K562 (cell line): ENCODE measurements at regions not wholly inside any gene's neighbourhood (a gene's known extent, or its start where the extent isn't known, plus 50 kb on each side); places are given as distances from the start of the nearest gene placed in this dataset.
A peak's percentile ranks its signal among the peaks of the same experiment; 100 is the strongest.

Source experiments
- ATAC-seq: fragments of 200-7000 bp; cut with Tn5 transposase; 3 replicates; pipeline ENCODE4 v1.9.1; 2020; ENCODE audit warnings: moderate library complexity
- BruUV-seq: library from RNA; stranded (reverse); fragments of 400-500 nt; replicated peaks from 2 replicates; lab custom pipeline; 2021; lab: Mats Ljungman, UMichigan
- CTCF ChIA-PET: fragments of 300-600 bp; formaldehyde crosslinking; extraction: SDS; loops from one replicate; lab custom pipeline; 2021; ENCODE audit warnings: low intra/inter-chr PET ratio; lab: Yijun Ruan, JAX
- POLR2A ChIA-PET: fragments of 300-600, 350-650 bp; sonication (Branson Sonifier 250); formaldehyde crosslinking; extraction: SDS; loops from one replicate; lab custom pipeline; 2021; ENCODE audit warnings: antibody characterized with exemption, inconsistent platforms; lab: Yijun Ruan, JAX
- DNase-seq, 4 experiments: peaks; one replicate each; pipeline versions ENCODE4 v3.0.0 to v3.0.0-alpha.2; 2011 to 2018; ENCODE audit warnings: low spot score in 3 of 4, mixed read lengths in 3 of 4; ENCODE audit errors: extremely low read depth in 1 of 4
- FAIRE-seq: peaks from 2 replicates; lab custom pipeline; 2011; peaks lifted over from hg19 to GRCh38; lab: Jason Lieb, UNC
- H2AFZ ChIP-seq: 2 replicates; pipeline ENCODE4 v1.6.0; 2011; ENCODE audit warnings: low read depth, low read length, control low read depth, inconsistent platforms
- H3K27ac ChIP-seq: fragments of 200-600 bp; 3 replicates; pipeline ENCODE4 v1.8.0; 2011; ENCODE audit warnings: low read depth, mild to moderate bottlenecking, control low read depth, inconsistent platforms, low read length, moderate library complexity, mixed read lengths; ENCODE audit errors: extremely low read depth
- H3K27me3 ChIP-seq, 2 experiments: fragments of 300-600 bp in 1 of 2; 2 replicates in 1 of 2; 3 replicates in 1 of 2; pipeline versions ENCODE4 v1.6.0 to v1.8.0; 2011; ENCODE audit warnings: inconsistent platforms in 2 of 2, low read length in 2 of 2, mild to moderate bottlenecking in 1 of 2, mixed read lengths in 1 of 2, moderate library complexity in 1 of 2; ENCODE audit not compliant: control insufficient read depth in 2 of 2, insufficient read depth in 2 of 2
- H3K36me3 ChIP-seq: fragments of 300-600 bp; 3 replicates; pipeline ENCODE4 v1.8.0; 2011; ENCODE audit warnings: mild to moderate bottlenecking, low read length, inconsistent platforms; ENCODE audit not compliant: control insufficient read depth, insufficient read depth
- H3K4me1 ChIP-seq, 2 experiments: fragments of 200-600 bp in 1 of 2; replicated peaks in 1 of 2; 2 replicates in 1 of 2; 3 replicates in 1 of 2; pipeline versions ENCODE4 v1.5.1 to v1.8.0; 2011; ENCODE audit warnings: inconsistent platforms in 2 of 2, low read length in 2 of 2, mild to moderate bottlenecking in 1 of 2, mixed read lengths in 1 of 2, moderate library complexity in 1 of 2; ENCODE audit not compliant: control insufficient read depth in 2 of 2, insufficient read depth in 2 of 2
- H3K4me2 ChIP-seq: 2 replicates; pipeline ENCODE4 v1.6.1; 2011; ENCODE audit warnings: low read length, control low read depth, inconsistent platforms, mixed read lengths; ENCODE audit not compliant: insufficient read depth
- H3K4me3 ChIP-seq: fragments of 200-600 bp; sonication (generic), shearing (Covaris generic); 2 replicates; pipeline ENCODE4 v1.5.1; 2016; ENCODE audit warnings: control low read depth, inconsistent platforms
- H3K79me2 ChIP-seq: fragments of 200-600 bp; 3 replicates; pipeline ENCODE4 v1.8.0; 2011; ENCODE audit warnings: low read length, inconsistent platforms; ENCODE audit not compliant: control insufficient read depth, insufficient read depth
- H3K9ac ChIP-seq, 2 experiments: 2 replicates each; pipeline versions ENCODE4 v1.6.0 to v1.6.1; 2011; ENCODE audit warnings: low read depth in 2 of 2, low read length in 2 of 2, control low read depth in 1 of 2, inconsistent platforms in 1 of 2, mild to moderate bottlenecking in 1 of 2, mixed read lengths in 1 of 2; ENCODE audit not compliant: insufficient read depth in 1 of 2
- H3K9me1 ChIP-seq: one replicate; pipeline ENCODE4 v1.6.0; 2011; ENCODE audit warnings: inconsistent platforms, mild to moderate bottlenecking, low read length, moderate library complexity; ENCODE audit not compliant: control insufficient read depth, insufficient read depth
- H3K9me3 ChIP-seq: replicated peaks from 2 replicates; pipeline ENCODE4 v1.5.1; 2011; ENCODE audit warnings: low read depth, low read length, inconsistent platforms; ENCODE audit not compliant: control insufficient read depth, insufficient read depth
- H4K20me1 ChIP-seq: replicated peaks from 2 replicates; pipeline ENCODE4 v1.6.1; 2011; ENCODE audit warnings: low read length, inconsistent platforms, mixed read lengths; ENCODE audit not compliant: control insufficient read depth, insufficient read depth
- BDP1 ChIP-seq: IDR thresholded peaks from 3 replicates; pipeline ENCODE4 v1.6.1; 2011; ENCODE audit not compliant: insufficient read length, insufficient read depth
- KLF1 ChIP-seq: fragments of 450-650 bp; IDR thresholded peaks from 2 replicates; pipeline ENCODE4 v1.6.1; 2016; ENCODE audit warnings: missing genetic modification characterization, missing compliant biosample characterization
- PCBP1 ChIP-seq: fragments of 200-400 bp; formaldehyde crosslinking; IDR thresholded peaks from 2 replicates; pipeline ENCODE4 v1.6.1; 2018; ENCODE audit warnings: mild to moderate bottlenecking, low read depth, low read length; ENCODE audit not compliant: poor library complexity, severe bottlenecking
- PHB2 ChIP-seq: fragments of 450-650 bp; IDR thresholded peaks from 2 replicates; pipeline ENCODE4 v1.6.1; 2017; ENCODE audit warnings: low read depth
- POLR3A ChIP-seq: IDR thresholded peaks from 2 replicates; pipeline ENCODE4 v1.6.1; 2011; ENCODE audit warnings: borderline replicate concordance, mild to moderate bottlenecking, moderate library complexity; ENCODE audit not compliant: insufficient read length, insufficient read depth; ENCODE audit errors: extremely low read depth
- PTTG1 ChIP-seq: fragments of 450-650 bp; IDR thresholded peaks from 2 replicates; pipeline ENCODE4 v1.6.1; 2016; ENCODE audit warnings: low read depth, mild to moderate bottlenecking, missing genetic modification characterization, missing compliant biosample characterization
- PYGO2 ChIP-seq: fragments of 450-650 bp; IDR thresholded peaks from 2 replicates; pipeline ENCODE4 v1.6.1; 2016; ENCODE audit warnings: mild to moderate bottlenecking, missing genetic modification characterization, moderate library complexity, missing compliant biosample characterization
- RCOR1 ChIP-seq, 2 experiments: IDR thresholded peaks; 2 replicates each; pipeline ENCODE4 v1.6.1; 2012; ENCODE audit warnings: low read depth in 2 of 2, low read length in 2 of 2, borderline replicate concordance in 1 of 2, improper control_type of control experiment in 1 of 2
- SRSF7 ChIP-seq: fragments of 200-400 bp; formaldehyde crosslinking; optimal IDR thresholded peaks from 2 replicates; pipeline ENCODE3; 2017; ENCODE audit warnings: mild to moderate bottlenecking, low read depth, low read length
- TOE1 ChIP-seq, 2 experiments: fragments of 450-650 bp in 1 of 2; sonication (generic) in 1 of 2; formaldehyde crosslinking in 1 of 2; IDR thresholded peaks; 2 replicates each; pipeline versions ENCODE4 v1.7.1 to v1.8.0; 2016 to 2022; ENCODE audit warnings: borderline replicate concordance in 2 of 2, mild to moderate bottlenecking in 2 of 2, antibody characterized with exemption in 1 of 2, inconsistent platforms in 1 of 2, low read depth in 1 of 2, missing genetic modification reagents in 1 of 2, moderate library complexity in 1 of 2
- ZNF253 ChIP-seq: fragments of 250-450 bp; sonication (Bioruptor Pico); conservative IDR thresholded peaks from 2 replicates; pipeline ENCODE4 v1.6.1; 2021; ENCODE audit warnings: mild to moderate bottlenecking
- ZNF699 ChIP-seq: fragments of 250-450 bp; sonication (Bioruptor Pico); IDR thresholded peaks from 2 replicates; pipeline ENCODE4 v1.8.0; 2021; ENCODE audit warnings: mild to moderate bottlenecking, moderate library complexity; ENCODE audit not compliant: insufficient replicate concordance
- ZSCAN29 ChIP-seq: fragments of 450-650 bp; IDR thresholded peaks from 2 replicates; pipeline ENCODE4 v1.6.1; 2017
- WGBS: fragments of 100-300 bp; shearing (Covaris generic); methylation state at CpG from one replicate; pipeline ENCODE4 v1.1.6; 2016; ENCODE audit warnings: low coverage, mixed read lengths; ENCODE audit not compliant: insufficient coverage; ENCODE audit errors: missing lambda C conversion rate; 5-methylcytosine and 5-hydroxymethylcytosine counted together
- in situ Hi-C: fragments of 300-500 bp; cut with MboI; formaldehyde crosslinking; loops from 4 replicates; pipeline ENCODE4 v1.15.0; 2018; ENCODE audit warnings: inconsistent platforms, mixed read lengths
- intact Hi-C: fragments of 100-400 bp; cut with micrococcal nuclease; formaldehyde crosslinking; loops from 2 replicates; pipeline ENCODE4 v1.14.2; 2022
- TF ChIP-seq, protein P1 (sequence below): fragments of 450-650 bp; formaldehyde crosslinking; IDR thresholded peaks from 2 replicates; pipeline ENCODE4 v1.4.0; 2020; ENCODE audit warnings: mild to moderate bottlenecking
- TF ChIP-seq, protein P2 (sequence below): sonication (generic); formaldehyde crosslinking; IDR thresholded peaks from 2 replicates; pipeline ENCODE4 v1.8.1; 2022; ENCODE audit warnings: missing genetic modification reagents
- TF ChIP-seq, protein P3 (sequence below): fragments of 450-650 bp; IDR thresholded peaks from 2 replicates; pipeline ENCODE4 v1.6.1; 2016; ENCODE audit warnings: low read depth, mild to moderate bottlenecking, moderate library complexity

DNA sequence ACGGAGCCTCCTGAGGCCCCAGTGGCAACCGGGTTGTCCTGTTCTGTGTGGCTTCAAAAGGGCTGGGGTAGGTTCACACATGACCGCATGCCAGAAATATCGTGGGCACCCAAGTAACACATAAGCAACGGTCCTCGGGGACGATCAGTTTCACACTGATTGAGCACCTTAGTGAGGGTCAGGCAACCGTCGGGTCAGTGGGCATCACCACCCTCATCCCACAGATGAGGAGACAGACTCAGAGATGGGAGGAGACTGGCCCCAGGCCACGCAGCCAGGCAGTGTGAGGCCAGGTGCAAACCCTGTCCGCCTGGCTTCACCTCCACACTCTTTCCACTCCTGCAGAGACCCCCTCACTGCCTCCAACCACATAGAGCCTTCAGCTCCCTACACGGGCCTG is 309.8 kb downstream of the MATN1 start (continued):
- no peak for TF ChIP-seq ZNF253 (CRISPR knock-in tag)

DNA sequence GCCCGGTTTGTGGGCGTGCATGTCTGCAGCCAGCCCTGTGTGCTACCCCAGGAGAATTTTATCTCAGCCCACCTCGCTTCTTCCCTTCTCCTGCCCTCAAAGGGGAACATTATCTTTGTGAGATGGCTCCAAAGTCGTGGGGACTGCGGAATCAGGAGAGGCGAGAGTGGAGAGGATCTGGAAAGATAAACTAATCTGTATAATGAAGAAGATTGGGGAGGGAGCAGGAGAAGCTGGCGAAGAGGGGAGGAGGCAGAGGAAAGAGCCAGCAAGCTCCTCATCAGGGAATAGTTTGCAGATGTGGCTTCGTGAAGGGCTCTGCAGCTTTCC is 310.3 kb downstream of the MATN1 start:
- H3K27ac ChIP-seq, result no peak overlapping the region
- no peaks in the 10 kb centered on the region for H3K79me2 ChIP-seq
- in situ Hi-C loops, result no loop called here
- ChIA-PET CTCF (no interaction called here), POLR2A (interaction anchor here (0.7 to 1.0 kb wide), 2 partner anchors 9 to 270 kb away, joined by 3 to 4 read pairs; no protein-coding TSS in a partner anchor)
- H3K9me1 ChIP-seq, result peaks cover 3% of the 10 kb centered on the region
- H3K4me2 ChIP-seq, result no peak overlapping the region
- TF ChIP-seq PCBP1, result no peak
- TF ChIP-seq RCOR1 (IDR thresholded peaks at IDR 0.05; ENCODE audit: borderline replicate concordance in 1 of 2, low read depth in 2 of 2, low read length in 2 of 2), result no peak
- no peak for TF ChIP-seq BDP1
- TF ChIP-seq PTTG1, result no peak
- TF ChIP-seq POLR3A, result no peak
- no peak for TF ChIP-seq PHB2
- TF ChIP-seq, protein P1, sequence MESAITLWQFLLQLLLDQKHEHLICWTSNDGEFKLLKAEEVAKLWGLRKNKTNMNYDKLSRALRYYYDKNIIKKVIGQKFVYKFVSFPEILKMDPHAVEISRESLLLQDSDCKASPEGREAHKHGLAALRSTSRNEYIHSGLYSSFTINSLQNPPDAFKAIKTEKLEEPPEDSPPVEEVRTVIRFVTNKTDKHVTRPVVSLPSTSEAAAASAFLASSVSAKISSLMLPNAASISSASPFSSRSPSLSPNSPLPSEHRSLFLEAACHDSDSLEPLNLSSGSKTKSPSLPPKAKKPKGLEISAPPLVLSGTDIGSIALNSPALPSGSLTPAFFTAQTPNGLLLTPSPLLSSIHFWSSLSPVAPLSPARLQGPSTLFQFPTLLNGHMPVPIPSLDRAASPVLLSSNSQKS (CRISPR knock-in tag), result no peak
- no peak for TF ChIP-seq SRSF7
- TF ChIP-seq PYGO2, result no peak
- TF ChIP-seq, protein P2, sequence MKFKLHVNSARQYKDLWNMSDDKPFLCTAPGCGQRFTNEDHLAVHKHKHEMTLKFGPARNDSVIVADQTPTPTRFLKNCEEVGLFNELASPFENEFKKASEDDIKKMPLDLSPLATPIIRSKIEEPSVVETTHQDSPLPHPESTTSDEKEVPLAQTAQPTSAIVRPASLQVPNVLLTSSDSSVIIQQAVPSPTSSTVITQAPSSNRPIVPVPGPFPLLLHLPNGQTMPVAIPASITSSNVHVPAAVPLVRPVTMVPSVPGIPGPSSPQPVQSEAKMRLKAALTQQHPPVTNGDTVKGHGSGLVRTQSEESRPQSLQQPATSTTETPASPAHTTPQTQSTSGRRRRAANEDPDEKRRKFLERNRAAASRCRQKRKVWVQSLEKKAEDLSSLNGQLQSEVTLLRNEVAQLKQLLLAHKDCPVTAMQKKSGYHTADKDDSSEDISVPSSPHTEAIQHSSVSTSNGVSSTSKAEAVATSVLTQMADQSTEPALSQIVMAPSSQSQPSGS, result no peak
- TF ChIP-seq ZSCAN29, result no peak
- TF ChIP-seq, protein P3, sequence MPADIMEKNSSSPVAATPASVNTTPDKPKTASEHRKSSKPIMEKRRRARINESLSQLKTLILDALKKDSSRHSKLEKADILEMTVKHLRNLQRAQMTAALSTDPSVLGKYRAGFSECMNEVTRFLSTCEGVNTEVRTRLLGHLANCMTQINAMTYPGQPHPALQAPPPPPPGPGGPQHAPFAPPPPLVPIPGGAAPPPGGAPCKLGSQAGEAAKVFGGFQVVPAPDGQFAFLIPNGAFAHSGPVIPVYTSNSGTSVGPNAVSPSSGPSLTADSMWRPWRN, result no peak
- no peak for TF ChIP-seq TOE1 (IDR thresholded peaks at IDR 0.05; ENCODE audit: borderline replicate concordance)
- no peak for TF ChIP-seq TOE1 (CRISPR knock-in tag; IDR thresholded peaks at IDR 0.05; ENCODE audit: borderline replicate concordance, low read depth)
- TF ChIP-seq KLF1, result no peak
- no peak for TF ChIP-seq ZNF699 (CRISPR knock-in tag)
- no peak for FAIRE-seq
- no peak for ATAC-seq
- 0% methylated on average over 8 of the region's 8 CpGs for WGBS
- no peak overlapping the region for H3K4me3 ChIP-seq
- H3K4me1 ChIP-seq, result no peaks in the 10 kb centered on the region; a peak in 1 of 5 replicates
- BruUV-seq, result no TSS peak
- no peak overlapping the region for H3K9ac ChIP-seq
- 0 out of 2 replicates have a peak, but pooled peaks cover 3% of the 10 kb centered on the region for H4K20me1 ChIP-seq
- peak in 1 of 4 experiments; percentile 4 for DNase-seq
- no peak overlapping the region for H2AFZ ChIP-seq
- H3K9me3 ChIP-seq, result no peaks in the 10 kb centered on the region
- peaks cover 0 to 43% of the 10 kb centered on the region in 2 experiments; a peak in 2 of 5 replicates for H3K27me3 ChIP-seq
- intact Hi-C loops, result no loop called here
- H3K36me3 ChIP-seq, result no peaks in the 10 kb centered on the region
